Keratinocyte (primary cell): ENCODE measurements at regions not wholly inside any gene's neighbourhood (a gene's known extent, or its start where the extent isn't known, plus 50 kb on each side); places are given as distances from the start of the nearest gene placed in this dataset.

ENCODE experiments used
- DNase-seq: peaks from one replicate; pipeline ENCODE4 v3.0.0-alpha.2; 2011; ENCODE audit warnings: low read depth, missing footprints, low spot score
- FAIRE-seq: peaks from 2 replicates; lab custom pipeline; 2011; peaks lifted over from hg19 to GRCh38; lab: Jason Lieb, UNC
- H2AFZ ChIP-seq: 2 replicates; pipeline ENCODE4 v1.6.0; 2012; ENCODE audit warnings: low read length, control low read depth, inconsistent platforms; ENCODE audit not compliant: control insufficient read depth
- H3K27ac ChIP-seq: 2 replicates; pipeline ENCODE4 v1.5.1; 2011; ENCODE audit warnings: low read length; ENCODE audit not compliant: control insufficient read depth, insufficient read depth
- H3K27me3 ChIP-seq: 3 replicates; pipeline ENCODE4 v1.6.0; 2011; ENCODE audit warnings: low read length; ENCODE audit not compliant: control insufficient read depth, insufficient read depth; ENCODE audit errors: extremely low read depth
- H3K36me3 ChIP-seq, 2 experiments: 2 replicates in 1 of 2; 3 replicates in 1 of 2; pipeline ENCODE4 v1.5.1; 2011; ENCODE audit warnings: low read length in 2 of 2, mild to moderate bottlenecking in 1 of 2; ENCODE audit not compliant: control insufficient read depth in 2 of 2, insufficient read depth in 2 of 2; ENCODE audit errors: extremely low read depth in 1 of 2
- H3K4me1 ChIP-seq: 3 replicates; pipeline ENCODE4 v1.5.1; 2011; ENCODE audit warnings: low read length; ENCODE audit not compliant: control insufficient read depth, insufficient read depth; ENCODE audit errors: extremely low read depth
- H3K4me2 ChIP-seq: 3 replicates; pipeline ENCODE4 v1.6.0; 2011; ENCODE audit warnings: low read depth, low read length; ENCODE audit not compliant: control insufficient read depth, insufficient read depth; ENCODE audit errors: extremely low read depth
- H3K4me3 ChIP-seq, 3 experiments: fragments of 200-600 bp in 1 of 3; sonication (generic) in 1 of 3; 2 replicates in 2 of 3; 3 replicates in 1 of 3; pipeline ENCODE4 v1.5.1; 2011 to 2016; ENCODE audit warnings: low read length in 3 of 3, mild to moderate bottlenecking in 3 of 3, control low read depth in 2 of 3, inconsistent platforms in 1 of 3, low read depth in 1 of 3, mixed read lengths in 1 of 3, mixed run types in 1 of 3, moderate library complexity in 1 of 3; ENCODE audit not compliant: control insufficient read depth in 2 of 3, insufficient read depth in 2 of 3; ENCODE audit errors: extremely low read depth in 1 of 3
- H3K79me2 ChIP-seq: 2 replicates; pipeline ENCODE4 v1.6.0; 2012; ENCODE audit warnings: low read length; ENCODE audit not compliant: control insufficient read depth, insufficient read depth
- H3K9ac ChIP-seq: 3 replicates; pipeline ENCODE4 v1.6.0; 2011; ENCODE audit warnings: low read length; ENCODE audit not compliant: control insufficient read depth, insufficient read depth; ENCODE audit errors: extremely low read depth
- H3K9me1 ChIP-seq: 3 replicates; pipeline ENCODE4 v1.6.0; 2011; ENCODE audit warnings: low read length; ENCODE audit not compliant: control insufficient read depth, insufficient read depth; ENCODE audit errors: extremely low read depth
- H3K9me3 ChIP-seq: 2 replicates; pipeline ENCODE4 v1.5.1; 2012; ENCODE audit warnings: low read depth, low read length; ENCODE audit not compliant: control insufficient read depth
- H4K20me1 ChIP-seq: 3 replicates; pipeline ENCODE4 v1.6.0; 2011; ENCODE audit warnings: low read length; ENCODE audit not compliant: control insufficient read depth, insufficient read depth; ENCODE audit errors: extremely low read depth
- CTCF ChIP-seq, 3 experiments: IDR thresholded peaks in 1 of 3; conservative IDR thresholded peaks in 1 of 3; optimal IDR thresholded peaks in 1 of 3; 2 replicates in 2 of 3; 3 replicates in 1 of 3; pipeline versions ENCODE3 to v1.5.1; 2011; ENCODE audit warnings: low read length in 3 of 3, mild to moderate bottlenecking in 3 of 3, moderate library complexity in 2 of 3, control low read depth in 1 of 3, inconsistent platforms in 1 of 3; ENCODE audit not compliant: insufficient read depth in 2 of 3; ENCODE audit errors: extremely low read depth in 1 of 3
- EZH2 ChIP-seq: IDR thresholded peaks from one replicate; pipeline ENCODE4 v1.6.1; 2012; ENCODE audit warnings: inconsistent platforms, mild to moderate bottlenecking, low read length, moderate library complexity
- dilution Hi-C: fragments of 300-500 bp; cut with MboI; formaldehyde crosslinking; loops from one replicate; pipeline ENCODE4 v1.7.0; 2020; ENCODE audit warnings: low sequenced_read_pairs; ENCODE audit not compliant: extremely low pct_ligation_motif_present

- TF ChIP-seq EZH2 (no peak), CTCF (optimal IDR thresholded peaks at IDR 0.05 in 1 of 3, IDR thresholded peaks at IDR 0.05 in 1 of 3, conservative IDR thresholded peaks at IDR 0.05 in 1 of 3; ENCODE audit: extremely low read depth in 1 of 3, insufficient read depth in 2 of 3, low read length in 3 of 3) (no peak)
- Histone ChIP-seq H3K9me3 (peaks cover 3% of the 10 kb centered on the region), H3K9me1 (no peaks in the 10 kb centered on the region), H3K79me2 (no peaks in the 10 kb centered on the region), H3K4me3 (no peak overlapping the region), H3K4me1 (no peaks in the 10 kb centered on the region), H4K20me1 (no peaks in the 10 kb centered on the region), H3K27me3 (peaks cover 3% of the 10 kb centered on the region), H2AFZ (no peak overlapping the region), H3K4me2 (no peak overlapping the region), H3K36me3 (no peaks in the 10 kb centered on the region), H3K27ac (no peak overlapping the region), H3K9ac (no peak overlapping the region)
- DNase-seq (no peak), FAIRE-seq (no peak)
- dilution Hi-C loops, result no loop called here
Observed at GRCh38 chr17:33529816-33530215, 236.7 kb upstream of the ASIC2 start.

GRCh38 chr17:33531311-33531710 lies 238.2 kb upstream of the ASIC2 start:
- Histone ChIP-seq H3K9me3 (peaks cover 3% of the 10 kb centered on the region), H3K9me1 (no peaks in the 10 kb centered on the region), H4K20me1 (no peaks in the 10 kb centered on the region), H3K36me3 (no peaks in the 10 kb centered on the region), H3K9ac (no peak overlapping the region), H3K4me2 (no peak overlapping the region), H3K27ac (no peak overlapping the region), H3K27me3 (peaks cover 3% of the 10 kb centered on the region), H3K79me2 (no peaks in the 10 kb centered on the region), H3K4me1 (no peaks in the 10 kb centered on the region), H2AFZ (no peak overlapping the region), H3K4me3 (no peak overlapping the region)
- TF ChIP-seq CTCF (optimal IDR thresholded peaks at IDR 0.05 in 1 of 3, IDR thresholded peaks at IDR 0.05 in 1 of 3, conservative IDR thresholded peaks at IDR 0.05 in 1 of 3; ENCODE audit: extremely low read depth in 1 of 3, insufficient read depth in 2 of 3, low read length in 3 of 3) (no peak), EZH2 (no peak)
- dilution Hi-C loops, result no loop called here
- no peak for FAIRE-seq
- DNase-seq, result no peak
